Left renal cortex interstitium (tissue), 4 donors: ENCODE measurements at regions not wholly inside any gene's neighbourhood (a gene's known extent, or its start where the extent isn't known, plus 50 kb on each side); places are given as distances from the start of the nearest gene placed in this dataset.

Experiments
- DNase-seq, 4 donors: peaks; one replicate each; pipeline ENCODE4 v3.0.0-alpha.2; 2013; ENCODE audit warnings: low read depth in 4 of 4, low spot score in 2 of 4, missing footprints in 1 of 4

DNA sequence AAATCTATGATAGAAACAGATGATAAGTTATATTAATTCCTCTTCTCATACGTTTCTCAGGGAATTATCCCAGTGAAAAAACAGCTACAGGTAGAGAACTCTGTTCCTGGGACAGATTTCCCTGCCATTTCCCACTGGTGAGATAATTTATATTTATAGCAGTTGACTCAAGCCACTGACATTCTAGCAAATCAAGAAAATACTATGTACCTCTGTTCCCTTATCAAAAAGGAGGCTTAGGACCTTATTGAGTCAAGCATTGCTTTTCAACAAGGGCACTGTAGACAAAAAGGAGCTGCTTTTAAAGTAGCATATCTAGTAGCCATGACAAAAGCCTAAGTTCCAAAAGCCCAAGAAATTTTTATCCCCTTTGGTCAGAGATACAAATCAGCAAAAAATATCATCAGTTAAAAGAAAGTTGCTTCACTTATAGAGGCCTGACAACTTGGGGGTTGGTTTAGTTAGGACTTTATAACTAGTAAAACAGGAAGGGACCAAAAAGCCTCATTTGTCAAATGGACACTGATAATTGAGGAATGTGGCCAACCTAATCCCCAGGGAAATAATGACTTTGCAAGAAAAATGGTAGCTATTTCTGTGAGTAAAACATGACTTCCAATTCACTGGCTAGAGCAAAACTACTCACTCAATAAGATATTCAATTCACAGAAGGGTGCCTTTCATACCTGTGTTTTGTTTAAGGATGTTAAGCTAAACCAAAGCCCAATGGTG, 652.5 kb downstream of the SLITRK1 start:
- DNase-seq, result no peak

DNA sequence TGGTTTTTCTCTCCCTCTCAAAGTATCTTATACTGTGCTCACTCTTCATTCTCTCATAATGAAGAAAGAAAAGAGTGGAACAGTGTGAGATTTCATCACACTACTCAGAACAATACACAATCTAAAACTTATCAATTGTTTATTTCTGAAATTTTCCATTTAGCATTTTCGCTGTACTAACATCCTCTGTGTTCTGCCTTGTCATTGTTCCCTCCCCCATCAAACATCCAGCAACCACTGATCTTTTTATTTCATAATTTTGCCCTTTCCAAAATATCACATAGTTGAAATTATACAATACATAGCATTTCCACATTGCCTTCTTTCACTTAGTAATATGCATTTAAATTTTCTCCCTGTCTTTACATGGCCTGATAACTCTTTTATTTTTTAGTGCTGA, 658.7 kb downstream of the SLITRK1 start:
- DNase-seq, result no peak

GRCh38 chr13:83221813-83222241, 660.4 kb downstream of the SLITRK1 start:
- no peak for DNase-seq

DNA sequence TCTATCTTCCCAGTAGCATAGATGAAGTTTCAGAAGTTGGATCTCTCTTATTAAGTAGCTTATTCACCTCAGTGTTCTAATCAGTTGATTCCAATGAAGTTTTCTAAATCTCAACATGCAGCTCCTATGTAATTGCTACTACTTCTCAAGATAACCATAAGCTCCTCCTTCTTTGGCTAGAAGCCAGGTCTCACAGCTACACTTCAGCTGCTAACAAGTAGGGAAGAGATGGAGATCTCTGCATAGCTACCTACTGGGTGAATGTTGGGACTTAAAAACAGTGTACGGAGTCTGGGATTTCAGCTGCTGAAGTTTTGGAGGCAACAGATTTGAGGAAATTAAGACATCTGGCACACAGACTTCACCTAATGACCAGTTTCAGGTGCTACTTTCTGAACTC, 661.0 kb downstream of the SLITRK1 start:
- no peak for DNase-seq

DNA sequence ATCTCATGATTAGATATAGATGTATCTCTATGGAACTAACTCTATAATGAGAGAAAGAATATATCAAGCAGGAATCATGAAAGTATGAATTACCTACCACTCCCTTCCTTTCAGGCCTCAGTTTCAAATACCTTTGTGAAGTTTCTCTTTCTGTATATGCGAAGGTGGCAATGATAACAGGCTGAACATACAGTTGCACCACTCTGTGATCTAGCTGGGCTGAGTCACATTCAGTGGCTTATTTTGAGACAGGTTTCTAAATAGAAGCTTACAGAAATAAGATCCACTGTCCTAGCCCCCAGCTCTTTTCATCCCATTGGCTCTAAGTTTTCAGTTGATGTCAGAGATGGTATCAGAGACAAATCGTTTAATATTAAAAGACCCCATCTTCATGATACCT, 662.0 kb downstream of the SLITRK1 start:
- no peak for DNase-seq

GRCh38 chr13:83219832-83220231, 662.4 kb downstream of the SLITRK1 start:
- DNase-seq, result no peak

GRCh38 chr13:83216479-83217245, 665.6 kb downstream of the SLITRK1 start:
- DNase-seq, result no peak

DNA sequence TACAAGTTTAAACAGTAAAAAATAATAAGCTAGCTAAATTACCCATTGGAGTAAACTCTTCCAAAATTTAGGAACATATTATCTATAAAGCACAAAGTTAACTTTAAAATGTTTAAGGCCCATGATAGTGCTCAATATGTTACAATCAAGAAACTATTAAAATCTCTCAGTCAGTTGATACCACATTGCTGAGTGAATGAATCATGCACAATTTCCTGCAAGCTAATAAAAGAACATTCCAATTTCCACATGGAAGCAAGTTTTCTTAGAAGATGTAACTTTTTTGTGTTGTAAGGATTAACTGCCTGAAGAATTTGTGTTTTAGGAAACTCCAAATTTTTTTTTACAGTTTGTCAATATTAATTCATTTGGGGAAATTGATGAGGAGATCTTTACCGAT, 666.6 kb downstream of the SLITRK1 start:
- DNase-seq, result no peak

- no peak for DNase-seq
These were observed 667.8 kb downstream of the SLITRK1 start for GRCh38 chr13:83214452-83214851.

DNA sequence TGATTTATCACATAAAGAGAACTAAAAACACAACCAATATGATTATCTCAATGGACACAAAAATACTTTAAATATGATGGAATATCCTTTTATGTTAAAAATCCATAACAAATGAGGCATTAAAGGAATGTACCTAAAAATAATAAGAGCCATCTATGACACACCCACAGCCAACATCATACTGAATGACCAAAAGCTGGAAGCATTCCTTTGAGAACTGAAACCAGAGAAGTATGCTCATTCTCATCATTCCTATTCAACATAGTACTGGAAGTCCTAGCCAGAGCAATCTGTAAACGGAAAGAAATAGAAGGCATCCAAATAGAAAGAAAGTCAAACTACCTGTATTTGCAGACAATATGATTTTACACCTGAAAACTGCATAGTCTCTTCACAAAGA, 671.0 kb downstream of the SLITRK1 start:
- no peak for DNase-seq

DNA sequence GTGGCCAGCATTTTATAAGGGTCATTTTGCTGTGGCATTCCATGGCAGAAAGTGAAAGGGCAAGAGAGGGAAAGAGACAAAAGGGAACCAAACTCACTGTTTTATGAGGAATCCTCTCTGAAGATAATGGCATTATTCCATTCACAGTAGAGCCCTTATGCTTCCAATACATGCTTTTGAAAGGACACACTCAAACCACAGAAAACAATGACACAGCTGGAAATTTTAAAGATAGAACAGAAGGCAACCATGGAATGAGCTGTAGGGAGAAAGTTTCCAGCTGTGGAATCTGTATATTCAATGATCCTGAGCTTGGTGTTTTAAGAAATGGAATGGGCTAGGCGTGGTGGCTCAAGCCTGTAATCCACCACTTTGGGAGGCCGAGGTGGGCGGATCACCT, 677.4 kb downstream of the SLITRK1 start:
- DNase-seq, result no peak

- no peak for DNase-seq
These were observed 680.8 kb downstream of the SLITRK1 start for GRCh38 chr13:83201506-83201905.

GRCh38 chr13:83197316-83197715, 685.0 kb downstream of the SLITRK1 start:
- no peak for DNase-seq

GRCh38 chr13:83190020-83190419, 692.3 kb downstream of the SLITRK1 start:
- no peak for DNase-seq

DNA sequence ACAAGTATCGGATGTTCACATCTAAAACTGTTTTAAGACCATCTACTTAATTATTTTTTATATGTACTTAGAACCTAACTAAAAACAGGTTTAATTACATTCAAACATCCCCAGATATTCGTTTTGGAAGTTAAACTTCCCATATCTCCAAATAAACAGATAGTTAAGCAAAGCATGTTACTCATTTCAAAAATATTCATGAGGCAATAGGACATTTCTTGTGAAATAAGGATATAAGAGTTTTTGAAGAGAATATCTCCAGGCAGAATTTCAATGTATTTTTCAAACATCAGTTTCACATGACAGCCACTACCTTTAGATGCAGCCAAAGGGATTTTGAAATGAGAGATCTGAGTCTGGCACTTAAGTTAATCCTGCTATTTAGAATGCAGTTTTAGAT, 697.5 kb downstream of the SLITRK1 start:
- DNase-seq, result no peak

- no peak for DNase-seq
These were observed 698.2 kb downstream of the SLITRK1 start for GRCh38 chr13:83184150-83184475.

- no peak for DNase-seq
These were observed 698.7 kb downstream of the SLITRK1 start for GRCh38 chr13:83183439-83184149.

- DNase-seq, result no peak
These were observed 699.4 kb downstream of the SLITRK1 start for GRCh38 chr13:83182845-83183244.

DNA sequence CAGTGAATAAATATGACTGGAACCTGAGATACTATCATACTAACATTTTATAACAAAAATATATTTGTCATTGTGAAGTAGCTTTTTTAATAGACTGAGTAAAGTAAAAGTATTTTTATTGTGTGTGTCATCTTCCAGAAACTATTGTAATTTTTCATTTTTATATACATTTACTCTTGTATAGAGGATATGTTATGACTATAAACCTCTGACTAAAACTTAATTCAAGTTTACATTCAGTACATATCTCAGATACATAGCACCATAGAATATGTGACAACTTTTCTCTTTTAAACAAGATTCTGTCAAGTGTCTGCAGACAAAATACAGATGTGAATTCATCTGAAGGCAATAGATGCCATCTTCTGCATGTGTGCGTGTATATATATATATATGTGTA, 704.3 kb downstream of the SLITRK1 start:
- no peak for DNase-seq

DNA sequence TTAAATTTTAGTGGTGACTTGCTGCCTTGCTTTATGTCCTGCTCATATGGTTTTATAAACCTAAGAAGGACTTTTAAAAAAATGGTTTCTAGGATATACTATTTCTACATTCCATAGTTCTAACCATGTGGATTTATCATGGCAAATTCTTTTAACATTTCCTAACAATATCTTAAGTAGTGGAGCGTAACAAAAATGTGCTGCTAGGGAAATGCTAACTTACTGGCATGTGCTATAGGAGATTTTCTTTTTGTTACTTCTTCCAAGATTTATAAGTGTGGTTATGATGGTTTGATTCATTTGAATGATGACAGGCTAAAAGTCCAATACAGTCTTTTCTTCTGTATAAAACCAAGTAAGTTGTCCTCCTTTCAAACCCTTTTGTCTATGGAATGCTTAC, 713.7 kb downstream of the SLITRK1 start:
- no peak for DNase-seq

DNA sequence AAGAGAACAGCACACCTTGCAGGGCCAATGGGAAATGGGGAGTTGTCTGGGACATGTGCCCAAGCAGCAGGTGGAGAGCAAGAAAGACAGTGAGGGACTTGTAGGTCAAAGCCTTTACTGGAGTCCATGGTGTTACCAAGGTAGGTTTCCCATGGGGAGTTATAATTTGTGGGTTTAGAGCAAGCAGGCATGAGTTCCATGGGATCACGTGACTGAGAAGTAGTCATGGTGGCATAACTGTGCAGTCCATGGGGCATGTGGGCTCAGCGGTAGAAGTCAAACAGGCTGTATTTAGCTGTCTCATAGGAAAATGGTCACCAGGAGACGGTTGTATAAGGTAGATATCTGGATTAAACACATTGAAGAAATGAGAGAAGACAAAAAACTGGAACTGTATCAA, 715.1 kb downstream of the SLITRK1 start:
- DNase-seq, result no peak

GRCh38 chr13:83166550-83166949, 715.7 kb downstream of the SLITRK1 start:
- DNase-seq, result no peak
